T follicular helper cell (primary cell): ENCODE measurements at regions not wholly inside any gene's neighbourhood (a gene's known extent, or its start where the extent isn't known, plus 50 kb on each side); places are given as distances from the start of the nearest gene placed in this dataset.
"Not testable (repeated sequence)": the region's sequence is repeated elsewhere in the genome, so short reads cannot be mapped to it uniquely, and the experiment has no call there.

Experiments used
- DNase-seq: peaks from one replicate; pipeline ENCODE4 v3.0.0-alpha.2; 2020; ENCODE audit warnings: low read depth

- no peak for DNase-seq
These were observed 335.5 kb upstream of the SFSWAP start for GRCh38 chr12:131375261-131375971.

- no peak for DNase-seq
These were observed 334.9 kb upstream of the SFSWAP start for GRCh38 chr12:131375972-131376345.

DNA sequence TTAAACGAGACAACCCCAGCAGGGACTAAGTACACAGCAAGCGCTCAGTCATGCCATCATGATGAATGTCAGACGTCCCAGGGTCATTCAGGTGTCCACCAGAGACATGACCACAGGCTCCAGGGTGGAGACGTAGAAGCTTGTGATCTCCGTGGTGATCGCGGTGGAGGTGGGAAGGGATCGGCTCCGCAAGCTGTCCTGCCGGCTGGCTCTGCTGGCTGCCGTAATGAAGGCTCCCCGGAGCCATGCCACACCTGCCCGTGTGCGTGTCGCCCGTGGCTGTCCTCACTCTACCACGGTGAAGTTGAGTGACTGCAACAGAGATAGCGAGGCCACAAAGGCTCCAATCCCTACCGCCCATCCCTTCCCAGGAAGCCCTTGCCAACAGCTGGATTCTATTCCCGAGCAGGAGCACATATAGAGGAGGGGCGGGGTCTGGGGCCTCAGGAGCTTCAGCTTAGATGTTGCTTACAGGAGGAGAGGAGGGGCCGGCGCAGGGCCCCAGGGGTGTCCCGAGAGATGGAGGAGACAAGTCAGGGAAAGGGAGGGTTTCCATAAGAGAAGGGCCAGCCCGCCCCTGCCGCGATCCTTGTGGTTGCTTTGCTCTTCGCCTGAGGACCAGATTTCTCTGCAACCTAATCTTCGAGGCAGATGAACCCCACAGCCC lies 332.6 kb upstream of the SFSWAP start:
- no peak for DNase-seq

GRCh38 chr12:131378861-131379665 lies 331.8 kb upstream of the SFSWAP start:
- no peak for DNase-seq

- DNase-seq, result no peak
These were observed 331.2 kb upstream of the SFSWAP start for GRCh38 chr12:131379738-131380137.

GRCh38 chr12:131380220-131380964 lies 330.5 kb upstream of the SFSWAP start:
- DNase-seq, result no peak

- no peak for DNase-seq
These were observed 329.8 kb upstream of the SFSWAP start for GRCh38 chr12:131380965-131381705.

DNA sequence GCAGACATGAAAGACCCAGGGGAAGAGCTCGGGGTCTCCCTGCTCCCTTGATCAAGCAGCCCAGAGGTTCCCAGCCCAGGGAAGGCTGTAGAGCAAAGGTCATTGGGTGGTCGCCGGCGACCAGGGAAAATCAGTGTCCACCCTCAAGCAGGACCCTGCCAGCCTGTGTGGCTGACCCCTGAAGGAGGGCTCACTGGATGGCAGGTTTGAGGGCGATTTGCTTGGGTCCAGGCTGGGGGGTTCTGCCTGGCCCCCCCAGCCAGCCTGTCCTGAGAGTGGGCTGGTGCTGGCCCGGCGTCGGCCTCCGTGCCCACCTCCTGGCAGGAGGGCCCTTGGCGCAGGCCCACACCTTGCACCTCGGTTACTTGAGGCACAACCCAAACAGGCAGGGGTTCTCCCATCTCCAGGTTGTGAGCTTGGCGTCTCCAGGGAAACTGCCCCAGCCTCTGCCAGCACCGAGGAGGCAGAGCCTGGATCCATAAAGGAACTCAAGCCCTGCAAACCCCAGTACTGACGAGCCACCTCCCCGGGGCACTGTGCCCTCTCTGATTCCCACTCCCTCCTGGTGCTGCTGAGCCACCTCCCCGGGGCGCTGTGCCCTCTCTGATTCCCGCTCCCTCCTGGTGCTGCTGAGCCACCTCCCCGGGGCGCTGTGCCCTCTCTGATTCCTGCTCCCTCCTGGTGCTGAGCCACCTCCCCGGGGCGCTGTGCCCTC lies 329.0 kb upstream of the SFSWAP start:
- no peak for DNase-seq

DNA sequence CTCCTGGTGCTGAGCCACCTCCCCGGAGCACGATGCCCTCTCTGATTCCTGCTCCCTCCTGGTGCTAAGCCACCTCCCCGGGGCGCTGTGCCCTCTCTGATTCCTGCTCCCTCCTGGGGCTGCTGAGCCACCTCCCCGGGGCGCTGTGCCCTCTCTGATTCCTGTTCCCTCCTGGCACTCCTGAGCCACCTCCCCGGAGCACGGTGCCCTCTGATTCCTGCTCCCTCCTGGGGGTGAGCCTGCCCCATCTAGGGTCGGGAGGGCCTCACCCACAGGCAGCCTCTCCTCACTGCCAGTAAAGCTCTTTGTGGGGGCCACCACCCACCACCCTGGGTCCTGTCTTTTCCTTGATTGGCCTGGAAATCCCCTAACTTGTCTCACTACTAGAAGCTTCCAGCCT lies 327.6 kb upstream of the SFSWAP start:
- DNase-seq, result no peak

GRCh38 chr12:131383741-131384543 lies 326.9 kb upstream of the SFSWAP start:
- no peak for DNase-seq

DNA sequence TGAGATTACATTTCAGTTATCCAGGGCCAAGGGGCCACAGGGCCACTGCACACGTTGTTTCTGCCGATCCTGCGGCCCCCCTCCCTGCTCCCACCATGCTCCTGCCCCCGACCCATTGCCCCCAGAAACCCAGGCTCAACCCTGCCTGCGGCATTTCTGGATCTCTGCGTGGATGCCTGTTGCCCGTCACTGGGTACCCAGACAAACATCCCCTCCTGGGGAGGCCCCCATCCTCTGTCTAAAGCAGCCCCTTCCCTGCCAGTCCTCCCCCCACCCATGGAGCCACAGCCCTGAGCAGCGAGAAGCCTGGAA lies 326.4 kb upstream of the SFSWAP start:
- DNase-seq, result no peak

GRCh38 chr12:131385313-131386166 lies 325.4 kb upstream of the SFSWAP start:
- no peak for DNase-seq

DNA sequence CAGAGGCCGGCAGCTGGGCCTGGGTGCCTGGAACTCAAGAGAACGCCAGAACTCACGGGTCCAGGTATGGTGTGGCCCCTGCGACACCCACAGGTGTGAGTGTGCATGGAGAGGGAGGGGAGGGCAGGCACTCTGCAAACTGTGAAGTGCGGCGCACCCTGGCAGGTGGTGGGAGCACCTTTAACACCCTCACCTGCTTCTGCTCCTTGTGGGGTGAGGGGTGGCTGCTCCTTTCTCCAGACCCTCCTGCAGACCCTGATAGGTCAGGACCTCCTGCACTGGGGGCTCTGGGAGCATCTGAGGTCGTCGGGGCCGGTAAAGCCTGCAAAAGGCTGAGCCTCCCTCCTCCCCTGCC lies 324.7 kb upstream of the SFSWAP start:
- no peak for DNase-seq

GRCh38 chr12:131386781-131387180 lies 324.1 kb upstream of the SFSWAP start:
- DNase-seq, result no peak

- no peak for DNase-seq
These were observed 323.4 kb upstream of the SFSWAP start for GRCh38 chr12:131387281-131388163.

DNA sequence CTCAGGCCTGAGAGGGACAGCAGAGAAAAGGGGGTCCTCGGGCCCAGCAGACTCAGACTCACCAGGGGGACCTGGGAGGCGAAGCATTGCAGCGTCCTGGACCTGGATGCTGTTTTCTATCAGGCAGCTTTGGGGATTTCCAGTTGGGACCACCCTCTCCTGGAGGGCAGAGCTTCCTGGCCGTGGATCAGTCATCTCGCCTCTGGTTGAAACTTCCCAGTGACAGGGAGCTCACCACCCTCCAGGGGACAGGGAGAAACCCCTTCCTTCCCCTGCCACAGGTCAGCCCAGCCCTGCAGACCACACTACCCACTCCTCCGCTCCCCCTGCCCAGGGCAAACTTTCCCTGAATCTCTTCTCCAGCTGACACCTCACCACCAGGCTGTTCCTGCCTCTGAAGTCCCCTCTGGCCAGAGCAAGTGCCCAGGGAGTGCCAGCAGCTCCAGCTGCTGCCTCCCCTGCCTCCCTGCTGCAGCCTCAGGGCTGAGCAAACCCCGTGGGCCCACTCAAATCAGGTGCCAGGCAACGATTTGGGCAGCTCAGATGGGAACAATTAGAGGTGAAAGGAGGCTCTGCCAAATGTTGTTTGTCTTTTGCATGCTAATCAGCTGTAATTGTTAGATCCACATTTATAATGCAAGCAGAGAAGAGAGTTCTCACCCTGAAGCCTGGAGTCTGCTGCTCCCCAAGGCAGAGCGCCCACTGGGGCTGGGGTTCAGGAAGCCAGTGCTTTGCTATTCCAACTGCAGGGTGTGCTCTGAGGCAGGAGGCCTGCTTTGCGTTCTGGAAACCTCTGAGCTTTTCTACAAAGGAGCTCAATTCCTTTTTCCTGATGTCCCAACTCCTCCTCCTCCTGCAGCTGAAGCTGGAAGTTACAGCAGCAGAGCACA lies 322.5 kb upstream of the SFSWAP start:
- not testable (repeated sequence) for DNase-seq
